WTC11 (cell line): ENCODE measurements at regions not wholly inside any gene's neighbourhood (a gene's known extent, or its start where the extent isn't known, plus 50 kb on each side); places are given as distances from the start of the nearest gene placed in this dataset.

Experiments
- ATAC-seq: fragments of 200-7000 bp; cut with Tn5 transposase; 2 replicates; pipeline ENCODE4 v1.10.0; 2021; ENCODE audit warnings: mild to moderate bottlenecking, moderate library complexity
- CTCF ChIA-PET: fragments of 300-600 bp; sonication (Branson Sonifier 250); formaldehyde crosslinking; loops from one replicate; lab custom pipeline; 2021; ENCODE audit warnings: antibody characterized with exemption; lab: Charles Lee
- POLR2A ChIA-PET: fragments of 350-600 bp; sonication (Branson Sonifier 250); formaldehyde crosslinking; loops from one replicate; lab custom pipeline; 2021; ENCODE audit warnings: antibody characterized with exemption; lab: Charles Lee
- DNase-seq: peaks from one replicate; pipeline ENCODE4 v3.0.0; 2021; ENCODE audit warnings: low spot score
- H3K27ac Mint-ChIP-seq: 2 replicates; pipeline ENCODE4 v1.8.0; 2021; ENCODE audit warnings: mixed read lengths
- H3K27me3 Mint-ChIP-seq: 2 replicates; pipeline ENCODE4 v1.8.0; 2021; ENCODE audit warnings: low read depth, mild to moderate bottlenecking, moderate library complexity, mixed read lengths
- H3K36me3 Mint-ChIP-seq: 2 replicates; pipeline ENCODE4 v1.8.0; 2021; ENCODE audit warnings: mixed read lengths
- H3K4me1 Mint-ChIP-seq: 2 replicates; pipeline ENCODE4 v1.8.0; 2022; ENCODE audit warnings: mixed read lengths
- H3K4me3 Mint-ChIP-seq: 2 replicates; pipeline ENCODE4 v1.8.0; 2021; ENCODE audit warnings: mild to moderate bottlenecking, moderate library complexity, mixed read lengths
- H3K9me3 Mint-ChIP-seq: 2 replicates; pipeline ENCODE4 v1.8.0; 2021; ENCODE audit warnings: mixed read lengths
- ATF1 ChIP-seq: sonication (generic); formaldehyde crosslinking; IDR thresholded peaks from 2 replicates; pipeline ENCODE4 v1.8.1; 2023; ENCODE audit warnings: mild to moderate bottlenecking, moderate library complexity, missing genetic modification reagents
- CBFB ChIP-seq: sonication (generic); formaldehyde crosslinking; IDR thresholded peaks from 2 replicates; pipeline ENCODE4 v1.8.1; 2022; ENCODE audit warnings: mild to moderate bottlenecking, low read depth, missing genetic modification reagents
- CREB1 ChIP-seq: sonication (generic); formaldehyde crosslinking; IDR thresholded peaks from 2 replicates; pipeline ENCODE4 v1.8.0; 2023; ENCODE audit warnings: mild to moderate bottlenecking, missing genetic modification reagents
- E2F4 ChIP-seq: sonication (generic); formaldehyde crosslinking; IDR thresholded peaks from 2 replicates; pipeline ENCODE4 v1.8.1; 2022; ENCODE audit warnings: low read depth, mild to moderate bottlenecking, moderate library complexity, missing genetic modification reagents, borderline replicate concordance
- ELF4 ChIP-seq: sonication (generic); formaldehyde crosslinking; IDR thresholded peaks from 2 replicates; pipeline ENCODE4 v1.8.1; 2022; ENCODE audit warnings: low read depth, mild to moderate bottlenecking, moderate library complexity, missing genetic modification reagents
- EMX1 ChIP-seq: fragments of 250-450 bp; sonication (Bioruptor Pico); IDR thresholded peaks from 2 replicates; pipeline ENCODE4 v1.8.0; 2021; ENCODE audit warnings: mild to moderate bottlenecking
- FOXK1 ChIP-seq: sonication (generic); formaldehyde crosslinking; IDR thresholded peaks from 2 replicates; pipeline ENCODE4 v1.8.0; 2022; ENCODE audit warnings: mild to moderate bottlenecking, moderate library complexity, missing genetic modification reagents
- IRF2 ChIP-seq: sonication (generic); formaldehyde crosslinking; IDR thresholded peaks from 2 replicates; pipeline ENCODE4 v1.8.0; 2022; ENCODE audit warnings: low read depth, missing genetic modification reagents, borderline replicate concordance
- JAZF1 ChIP-seq: fragments of 250-450 bp; sonication (Bioruptor Pico); IDR thresholded peaks from 2 replicates; pipeline ENCODE4 v1.9.0; 2021; ENCODE audit warnings: moderate library complexity, mild to moderate bottlenecking, inconsistent platforms
- KAT7 ChIP-seq: sonication (generic); formaldehyde crosslinking; IDR thresholded peaks from 2 replicates; pipeline ENCODE4 v1.8.1; 2023; ENCODE audit warnings: missing genetic modification reagents, mild to moderate bottlenecking, borderline replicate concordance
- MAX ChIP-seq: sonication (generic); formaldehyde crosslinking; IDR thresholded peaks from 2 replicates; pipeline ENCODE4 v1.8.0; 2022; ENCODE audit warnings: mild to moderate bottlenecking, missing genetic modification reagents
- NR1H2 ChIP-seq: sonication (generic); formaldehyde crosslinking; IDR thresholded peaks from 2 replicates; pipeline ENCODE4 v1.9.0; 2021; ENCODE audit warnings: mild to moderate bottlenecking, moderate library complexity, missing genetic modification reagents
- PREB ChIP-seq: sonication (generic); formaldehyde crosslinking; IDR thresholded peaks from 2 replicates; pipeline ENCODE4 v1.8.1; 2022; ENCODE audit warnings: mild to moderate bottlenecking, missing genetic modification reagents, moderate library complexity, borderline replicate concordance
- SOX15 ChIP-seq: fragments of 250-450 bp; sonication (Bioruptor Pico); IDR thresholded peaks from 2 replicates; pipeline ENCODE4 v1.9.0; 2021; ENCODE audit warnings: mild to moderate bottlenecking
- STAT6 ChIP-seq: sonication (generic); formaldehyde crosslinking; conservative IDR thresholded peaks from 2 replicates; pipeline ENCODE4 v1.8.1; 2023; ENCODE audit warnings: mild to moderate bottlenecking, low read depth, missing genetic modification reagents, moderate library complexity
- USF2 ChIP-seq: sonication (generic); formaldehyde crosslinking; IDR thresholded peaks from 2 replicates; pipeline ENCODE4 v1.8.1; 2023; ENCODE audit warnings: mild to moderate bottlenecking, missing genetic modification reagents, moderate library complexity
- ZNF416 ChIP-seq: fragments of 250-450 bp; sonication (Bioruptor Pico); IDR thresholded peaks from 2 replicates; pipeline ENCODE4 v1.9.0; 2021; ENCODE audit warnings: mild to moderate bottlenecking, inconsistent platforms
- ZNF423 ChIP-seq: fragments of 250-450 bp; sonication (Bioruptor Pico); IDR thresholded peaks from 2 replicates; pipeline ENCODE4 v2.1.2; 2022; ENCODE audit warnings: mild to moderate bottlenecking, moderate library complexity
- ZNF671 ChIP-seq: fragments of 250-450 bp; sonication (Bioruptor Pico); IDR thresholded peaks from 2 replicates; pipeline ENCODE4 v1.8.0; 2021; ENCODE audit warnings: mild to moderate bottlenecking
- TF ChIP-seq, protein P1 (sequence below): fragments of 250-450 bp; sonication (Bioruptor Pico); IDR thresholded peaks from 2 replicates; pipeline ENCODE4 v1.9.0; 2021; ENCODE audit warnings: moderate library complexity, mild to moderate bottlenecking, inconsistent platforms, borderline replicate concordance
- TF ChIP-seq, protein P2 (sequence below): sonication (generic); formaldehyde crosslinking; IDR thresholded peaks from 2 replicates; pipeline ENCODE4 v1.8.0; 2022; ENCODE audit warnings: mild to moderate bottlenecking, missing genetic modification reagents

GRCh38 chr4:117621673-117622072, 412.6 kb upstream of the NDST3 start:
- H3K27ac Mint-ChIP-seq: no peak overlapping the region
- no peak for ATAC-seq
- CTCF ChIA-PET: no interaction called here

GRCh38 chr4:117623326-117623725, 411.0 kb upstream of the NDST3 start:
- TF ChIP-seq CREB1: no peak
- H3K4me1 Mint-ChIP-seq: peaks cover 16% of the 10 kb centered on the region
- no peak overlapping the region for H3K27ac Mint-ChIP-seq
- H3K9me3 Mint-ChIP-seq: peaks cover 6% of the 10 kb centered on the region; the same call in 1 of the 2 replicates
- CTCF ChIA-PET: no interaction called here
- ATAC-seq (no peak), DNase-seq (no peak)
- no peaks in the 10 kb centered on the region for H3K27me3 Mint-ChIP-seq
- POLR2A ChIA-PET: no interaction called here
- H3K36me3 Mint-ChIP-seq: no peaks in the 10 kb centered on the region
- no peak overlapping the region for H3K4me3 Mint-ChIP-seq

More at GRCh38 chr4:117621673-117622072, 412.6 kb upstream of the NDST3 start:
- Mint-ChIP-seq H3K36me3 (0 out of 2 replicates have a peak, but pooled peaks cover 3% of the 10 kb centered on the region), H3K27me3 (no peaks in the 10 kb centered on the region), H3K4me3 (no peak overlapping the region), H3K9me3 (peaks cover 12% of the 10 kb centered on the region), H3K4me1 (peaks cover 12% of the 10 kb centered on the region)
- TF ChIP-seq ZNF423 (CRISPR knock-in tag): no peak
- TF ChIP-seq USF2 (CRISPR knock-in tag): no peak
- TF ChIP-seq FOXK1: no peak
- TF ChIP-seq CBFB (CRISPR knock-in tag): no peak
- no peak for TF ChIP-seq STAT6
- TF ChIP-seq ZNF416 (CRISPR knock-in tag): no peak
- no peak for TF ChIP-seq EMX1
- TF ChIP-seq NR1H2: no peak
- TF ChIP-seq CREB1: no peak
- no peak for TF ChIP-seq MAX (CRISPR knock-in tag)
- POLR2A ChIA-PET: no interaction called here
- no peak for DNase-seq

GRCh38 chr4:117626664-117627063, 407.6 kb upstream of the NDST3 start:
- no peak for ATAC-seq
- Mint-ChIP-seq H3K36me3 (no peaks in the 10 kb centered on the region), H3K4me1 (peaks cover 16% of the 10 kb centered on the region), H3K27me3 (no peaks in the 10 kb centered on the region), H3K9me3 (peaks cover 6% of the 10 kb centered on the region; the same call in 1 of the 2 replicates), H3K27ac (no peak overlapping the region), H3K4me3 (no peak overlapping the region)
- no peak for DNase-seq
- TF ChIP-seq SOX15 (CRISPR knock-in tag) (no peak), ZNF671 (CRISPR knock-in tag) (no peak), ATF1 (CRISPR knock-in tag) (no peak), FOXK1 (no peak), KAT7 (CRISPR knock-in tag) (no peak), MAX (CRISPR knock-in tag) (no peak), ELF4 (CRISPR knock-in tag) (no peak)
- TF ChIP-seq, protein P1, sequence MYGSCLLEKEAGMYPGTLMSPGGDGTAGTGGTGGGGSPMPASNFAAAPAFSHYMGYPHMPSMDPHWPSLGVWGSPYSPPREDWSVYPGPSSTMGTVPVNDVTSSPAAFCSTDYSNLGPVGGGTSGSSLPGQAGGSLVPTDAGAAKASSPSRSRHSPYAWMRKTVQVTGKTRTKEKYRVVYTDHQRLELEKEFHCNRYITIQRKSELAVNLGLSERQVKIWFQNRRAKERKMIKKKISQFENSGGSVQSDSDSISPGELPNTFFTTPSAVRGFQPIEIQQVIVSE: no peak
- CTCF ChIA-PET: no interaction called here
- POLR2A ChIA-PET: no interaction called here

DNA sequence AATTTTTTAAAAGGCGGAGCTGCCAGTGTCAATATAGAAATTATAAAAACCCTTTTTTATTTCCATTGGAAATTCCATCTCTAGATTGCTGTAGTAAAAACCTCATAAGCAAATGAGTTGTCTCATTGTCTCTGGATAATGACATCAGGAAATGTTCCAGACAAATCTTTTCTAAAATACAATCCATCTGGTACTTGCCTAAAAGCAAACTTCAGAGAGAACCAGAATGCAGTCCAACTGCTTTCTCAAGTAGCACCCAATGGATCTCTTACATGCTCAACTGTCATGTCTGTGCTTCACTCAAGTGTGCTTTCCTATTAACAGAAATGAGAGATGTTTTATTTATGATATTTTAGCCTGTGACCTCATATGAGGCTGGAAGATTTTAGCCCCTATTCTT, 399.6 kb upstream of the NDST3 start:
- no peak for ATAC-seq
- Mint-ChIP-seq H3K27me3 (no peaks in the 10 kb centered on the region), H3K4me3 (no peak overlapping the region), H3K36me3 (no peaks in the 10 kb centered on the region), H3K27ac (no peak overlapping the region), H3K9me3 (no peaks in the 10 kb centered on the region), H3K4me1 (no peaks in the 10 kb centered on the region)
- DNase-seq: no peak
- ChIA-PET POLR2A (no interaction called here), CTCF (no interaction called here)
- TF ChIP-seq ZNF416 (CRISPR knock-in tag) (no peak), PREB (CRISPR knock-in tag) (no peak), NR1H2 (no peak), E2F4 (CRISPR knock-in tag) (no peak), JAZF1 (CRISPR knock-in tag) (no peak), IRF2 (CRISPR knock-in tag) (no peak), CBFB (CRISPR knock-in tag) (no peak)
- TF ChIP-seq, protein P2, sequence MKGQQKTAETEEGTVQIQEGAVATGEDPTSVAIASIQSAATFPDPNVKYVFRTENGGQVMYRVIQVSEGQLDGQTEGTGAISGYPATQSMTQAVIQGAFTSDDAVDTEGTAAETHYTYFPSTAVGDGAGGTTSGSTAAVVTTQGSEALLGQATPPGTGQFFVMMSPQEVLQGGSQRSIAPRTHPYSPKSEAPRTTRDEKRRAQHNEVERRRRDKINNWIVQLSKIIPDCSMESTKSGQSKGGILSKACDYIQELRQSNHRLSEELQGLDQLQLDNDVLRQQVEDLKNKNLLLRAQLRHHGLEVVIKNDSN: no peak
